ENCODE measurements at regions not wholly inside any gene's neighbourhood (a gene's known extent, or its start where the extent isn't known, plus 50 kb on each side); places are given as distances from the start of the nearest gene placed in this dataset.

DNA sequence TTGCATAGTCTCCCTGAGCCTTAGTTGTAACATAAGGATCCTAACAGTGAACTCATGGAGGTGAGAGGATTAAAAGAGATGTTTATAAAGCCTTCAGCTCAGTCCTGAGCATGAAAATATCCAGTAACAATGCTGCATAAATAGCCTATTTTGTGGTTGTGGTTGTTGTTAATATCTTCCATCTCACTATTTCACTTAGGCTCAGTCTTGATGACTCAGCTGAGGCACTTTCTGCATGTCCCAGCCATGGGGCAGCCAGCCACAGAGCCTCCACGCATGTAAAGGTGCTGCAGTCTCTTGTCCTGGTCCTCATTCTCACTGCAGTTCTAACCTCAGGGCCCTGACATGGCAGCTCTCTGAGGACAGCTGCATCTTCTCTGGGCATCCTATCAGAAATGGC, 218.8 kb upstream of the PKDCC start:
- no peak for TF ChIP-seq CTCF (conservative IDR thresholded peaks at IDR 0.05 in 1 of 2, IDR thresholded peaks at IDR 0.05 in 1 of 2; ENCODE audit: extremely low read depth in 1 of 2, insufficient read depth in 1 of 2, low read depth in 1 of 2, low read length in 2 of 2)
- no peak for TF ChIP-seq EZH2 (IDR thresholded peaks at IDR 0.05; ENCODE audit: borderline replicate concordance, low read length)

Data from mammary epithelial cell (primary cell).